ENCODE measurements at regions not wholly inside any gene's neighbourhood (a gene's known extent, or its start where the extent isn't known, plus 50 kb on each side); places are given as distances from the start of the nearest gene placed in this dataset.
"Not testable (repeated sequence)": the region's sequence is repeated elsewhere in the genome, so short reads cannot be mapped to it uniquely, and the experiment has no call there.

GRCh38 chr7:85261336-85261735 lies 74.5 kb upstream of the SEMA3D start:
- BruUV-seq (replicated peaks), result no TSS peak
- no peaks in the 10 kb centered on the region for H3K9me1 ChIP-seq (ENCODE audit: control insufficient read depth, insufficient read depth, low read length)
- H3K4me2 ChIP-seq (ENCODE audit: insufficient read depth, low read length), result no peak overlapping the region
- H4K20me1 ChIP-seq (replicated peaks; ENCODE audit: control insufficient read depth, insufficient read depth, low read length), result no peaks in the 10 kb centered on the region
- CTCF ChIA-PET (ENCODE audit: low intra/inter-chr PET ratio), result no interaction called here
- no peaks in the 10 kb centered on the region for H3K27me3 ChIP-seq (ENCODE audit: control insufficient read depth in 2 of 2, insufficient read depth in 2 of 2, low read length in 2 of 2)
- 0% methylated on average over 2 of the region's 2 CpGs for WGBS (ENCODE audit: insufficient coverage, low coverage, missing lambda C conversion rate)
- no peak overlapping the region for H2AFZ ChIP-seq (ENCODE audit: low read depth, low read length)
- TF ChIP-seq NBN (IDR thresholded peaks at IDR 0.05; ENCODE audit: low read depth) (no peak), RAD51 (IDR thresholded peaks at IDR 0.05; ENCODE audit: borderline replicate concordance, low read depth) (no peak), ZNF764 (CRISPR knock-in tag; IDR thresholded peaks at IDR 0.05; ENCODE audit: low read depth) (no peak), RBM25 (IDR thresholded peaks at IDR 0.05; ENCODE audit: low read depth, low read length, severe bottlenecking) (no peak), ARID3B (CRISPR knock-in tag; IDR thresholded peaks at IDR 0.05; ENCODE audit: borderline replicate concordance) (no peak), MTF1 (CRISPR knock-in tag; IDR thresholded peaks at IDR 0.05; ENCODE audit: borderline replicate concordance) (no peak), NFATC3 (IDR thresholded peaks at IDR 0.05) (no peak)
- intact Hi-C loops (cut with micrococcal nuclease) (no loop called here), in situ Hi-C loops (cut with MboI) (no loop called here)
- H3K79me2 ChIP-seq (ENCODE audit: control insufficient read depth, insufficient read depth, low read length), result no peaks in the 10 kb centered on the region
- ATAC-seq (no peak), FAIRE-seq (no peak), DNase-seq (ENCODE audit: extremely low read depth in 1 of 4, low spot score in 3 of 4) (no peak)
- no peaks in the 10 kb centered on the region for H3K4me1 ChIP-seq (replicated peaks in 1 of 2; ENCODE audit: control insufficient read depth in 2 of 2, insufficient read depth in 2 of 2, low read length in 2 of 2)
- POLR2A ChIA-PET, result no interaction called here
- no peak overlapping the region for H3K27ac ChIP-seq (ENCODE audit: extremely low read depth, low read depth, low read length)
- H3K9me3 ChIP-seq (replicated peaks; ENCODE audit: control insufficient read depth, insufficient read depth, low read depth, low read length), result no peaks in the 10 kb centered on the region
- H3K4me3 ChIP-seq, result no peak overlapping the region
- no peaks in the 10 kb centered on the region for H3K36me3 ChIP-seq (ENCODE audit: control insufficient read depth, insufficient read depth, low read length)
- no peak overlapping the region for H3K9ac ChIP-seq (ENCODE audit: insufficient read depth in 1 of 2, low read depth in 2 of 2, low read length in 2 of 2)

DNA sequence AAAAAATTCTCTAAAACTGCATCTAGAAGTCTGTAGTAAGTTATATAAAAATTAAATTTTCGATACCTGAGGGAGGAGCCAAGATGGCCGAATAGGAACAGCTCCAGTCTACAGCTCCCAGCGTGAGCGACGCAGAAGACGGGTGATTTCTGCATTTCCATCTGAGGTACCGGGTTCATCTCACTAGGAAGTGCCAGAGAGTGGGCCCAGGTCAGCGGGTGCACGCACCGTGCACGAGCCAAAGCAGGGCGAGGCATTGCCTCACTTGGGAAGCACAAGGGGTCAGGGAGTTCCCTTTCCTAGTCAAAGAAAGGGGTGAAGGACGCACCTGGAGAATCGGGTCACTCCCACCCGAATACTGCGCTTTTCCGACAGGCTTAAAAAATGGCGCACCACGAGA lies 62.9 kb upstream of the SEMA3D start:
- DNase-seq (ENCODE audit: extremely low read depth in 1 of 4, low spot score in 3 of 4); in situ Hi-C loops (cut with MboI); CTCF ChIA-PET (ENCODE audit: low intra/inter-chr PET ratio); H3K9me3 ChIP-seq (replicated peaks; ENCODE audit: control insufficient read depth, insufficient read depth, low read depth, low read length); H3K27me3 ChIP-seq (ENCODE audit: control insufficient read depth in 2 of 2, insufficient read depth in 2 of 2, low read length in 2 of 2); H3K36me3 ChIP-seq (ENCODE audit: control insufficient read depth, insufficient read depth, low read length); H4K20me1 ChIP-seq (replicated peaks; ENCODE audit: control insufficient read depth, insufficient read depth, low read length); BruUV-seq (replicated peaks); H3K4me3 ChIP-seq; H3K27ac ChIP-seq (ENCODE audit: extremely low read depth, low read depth, low read length); H3K9me1 ChIP-seq (ENCODE audit: control insufficient read depth, insufficient read depth, low read length); H3K79me2 ChIP-seq (ENCODE audit: control insufficient read depth, insufficient read depth, low read length); FAIRE-seq; H2AFZ ChIP-seq (ENCODE audit: low read depth, low read length); H3K4me1 ChIP-seq (replicated peaks in 1 of 2; ENCODE audit: control insufficient read depth in 2 of 2, insufficient read depth in 2 of 2, low read length in 2 of 2); POLR2A ChIA-PET; H3K4me2 ChIP-seq (ENCODE audit: insufficient read depth, low read length); ATAC-seq; H3K9ac ChIP-seq (ENCODE audit: insufficient read depth in 1 of 2, low read depth in 2 of 2, low read length in 2 of 2); intact Hi-C loops (cut with micrococcal nuclease): not testable (repeated sequence)
- 3% methylated on average over 16 of the region's 19 CpGs for WGBS (ENCODE audit: insufficient coverage, low coverage, missing lambda C conversion rate)

Measured in K562 (cell line).